Loucy (cell line): ENCODE measurements at regions not wholly inside any gene's neighbourhood (a gene's known extent, or its start where the extent isn't known, plus 50 kb on each side); places are given as distances from the start of the nearest gene placed in this dataset.
A peak's percentile ranks its signal among the peaks of the same experiment; 100 is the strongest.

Experiments used
- H2AFZ ChIP-seq: fragments of 200-600 bp; sonication (generic); 2 replicates; pipeline ENCODE4 v1.6.0; 2016; ENCODE audit warnings: antibody characterized with exemption, mild to moderate bottlenecking, low read length, moderate library complexity
- H3F3A ChIP-seq: fragments of 200-600 bp; 2 replicates; pipeline ENCODE4 v1.6.0; 2016; ENCODE audit warnings: antibody characterized with exemption, low read depth, mild to moderate bottlenecking
- H3K27me3 ChIP-seq: fragments of 200-600 bp; sonication (generic); 2 replicates; pipeline ENCODE4 v1.6.1; 2014; ENCODE audit warnings: low read length, mild to moderate bottlenecking; ENCODE audit not compliant: insufficient read depth, poor library complexity, severe bottlenecking
- H3K36me3 ChIP-seq: fragments of 200-600 bp; sonication (generic); 2 replicates; pipeline ENCODE4 v1.6.1; 2016; ENCODE audit warnings: low read length; ENCODE audit not compliant: insufficient read depth
- H3K4me1 ChIP-seq: fragments of 200-600 bp; sonication (generic); 2 replicates; pipeline ENCODE4 v1.5.1; 2014; ENCODE audit warnings: low read length, mild to moderate bottlenecking; ENCODE audit not compliant: insufficient read depth, poor library complexity, severe bottlenecking
- H3K4me2 ChIP-seq: fragments of 200-600 bp; sonication (generic); 2 replicates; pipeline ENCODE4 v1.6.0; 2014; ENCODE audit warnings: antibody characterized with exemption, low read length, low read depth, mild to moderate bottlenecking; ENCODE audit not compliant: poor library complexity, severe bottlenecking
- H3K4me3 ChIP-seq: fragments of 200-600 bp; sonication (generic); 2 replicates; pipeline ENCODE4 v1.5.1; 2014; ENCODE audit warnings: low read length, mild to moderate bottlenecking, mixed read lengths; ENCODE audit not compliant: poor library complexity, severe bottlenecking
- H3K79me2 ChIP-seq: fragments of 200-600 bp; sonication (generic); 2 replicates; pipeline ENCODE4 v1.6.1; 2014; ENCODE audit warnings: low read length; ENCODE audit not compliant: insufficient read depth
- H3K9ac ChIP-seq: fragments of 200-600 bp; sonication (generic); 2 replicates; pipeline ENCODE4 v1.6.0; 2014; ENCODE audit warnings: mild to moderate bottlenecking, low read depth, low read length, moderate library complexity; ENCODE audit not compliant: poor library complexity, severe bottlenecking
- H3K9me2 ChIP-seq: fragments of 200-600 bp; sonication (generic); replicated peaks from 2 replicates; pipeline ENCODE4 v1.6.1; 2016; ENCODE audit warnings: low read depth, low read length, mixed read lengths
- H3K9me3 ChIP-seq: fragments of 200-600 bp; sonication (generic); 2 replicates; pipeline ENCODE4 v1.6.1; 2014; ENCODE audit warnings: mild to moderate bottlenecking, antibody characterized with exemption, low read length, low read depth; ENCODE audit not compliant: insufficient read depth
- H4K20me1 ChIP-seq: fragments of 200-600 bp; sonication (generic); 2 replicates; pipeline ENCODE4 v1.6.0; 2014; ENCODE audit warnings: antibody characterized with exemption, low read length, mild to moderate bottlenecking; ENCODE audit not compliant: insufficient read depth, poor library complexity, severe bottlenecking
- EZH2phosphoT487 ChIP-seq: fragments of 200-600 bp; IDR thresholded peaks from 2 replicates; pipeline ENCODE4 v1.6.1; 2018; ENCODE audit warnings: antibody characterized with exemption, mild to moderate bottlenecking, moderate library complexity, borderline replicate concordance
- TF ChIP-seq, protein P1 (sequence below): fragments of 200-600 bp; sonication (generic); conservative IDR thresholded peaks from 2 replicates; pipeline ENCODE4 v1.5.1; 2014; ENCODE audit warnings: mild to moderate bottlenecking, antibody characterized with exemption, low read length

GRCh38 chrX:39953879-39954278 lies 143.9 kb downstream of the BCOR start:
- peaks cover 43% of the 10 kb centered on the region for H3K4me1 ChIP-seq

DNA sequence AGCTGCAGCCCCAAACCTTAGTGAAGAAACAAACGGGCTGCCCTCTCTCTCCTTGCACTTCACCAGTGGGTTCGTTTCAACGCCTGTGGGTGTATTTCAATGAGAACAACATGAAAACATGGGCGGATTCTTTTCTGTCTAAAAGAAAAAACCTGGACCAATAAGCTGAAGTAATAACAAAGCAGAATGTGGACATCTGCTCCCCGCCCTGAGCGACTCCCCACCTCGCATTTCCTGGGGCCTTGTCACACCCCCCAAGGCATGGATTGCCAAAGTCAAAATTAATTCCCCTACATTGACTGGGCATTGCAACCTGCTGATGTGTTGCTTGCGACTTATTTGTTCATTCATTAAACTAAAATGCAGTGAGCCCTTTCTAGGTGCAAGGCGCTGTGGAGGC lies 142.9 kb downstream of the BCOR start:
- Histone ChIP-seq H3K4me1 (peaks cover 33% of the 10 kb centered on the region), H3K9me3 (no peaks in the 10 kb centered on the region), H3K9me2 (no peaks in the 10 kb centered on the region), H3K4me3 (no peak overlapping the region), H3K79me2 (no peaks in the 10 kb centered on the region), H3K36me3 (no peaks in the 10 kb centered on the region), H3K4me2 (peak overlapping the region; percentile 63), H3K27me3 (no peaks in the 10 kb centered on the region), H4K20me1 (no peaks in the 10 kb centered on the region), H2AFZ (peak overlapping the region; percentile 73; the same call in 1 of the 2 replicates), H3K9ac (peak overlapping the region; percentile 58), H3F3A (no peaks in the 10 kb centered on the region)
- no peak for TF ChIP-seq EZH2phosphoT487
- TF ChIP-seq, protein P1, sequence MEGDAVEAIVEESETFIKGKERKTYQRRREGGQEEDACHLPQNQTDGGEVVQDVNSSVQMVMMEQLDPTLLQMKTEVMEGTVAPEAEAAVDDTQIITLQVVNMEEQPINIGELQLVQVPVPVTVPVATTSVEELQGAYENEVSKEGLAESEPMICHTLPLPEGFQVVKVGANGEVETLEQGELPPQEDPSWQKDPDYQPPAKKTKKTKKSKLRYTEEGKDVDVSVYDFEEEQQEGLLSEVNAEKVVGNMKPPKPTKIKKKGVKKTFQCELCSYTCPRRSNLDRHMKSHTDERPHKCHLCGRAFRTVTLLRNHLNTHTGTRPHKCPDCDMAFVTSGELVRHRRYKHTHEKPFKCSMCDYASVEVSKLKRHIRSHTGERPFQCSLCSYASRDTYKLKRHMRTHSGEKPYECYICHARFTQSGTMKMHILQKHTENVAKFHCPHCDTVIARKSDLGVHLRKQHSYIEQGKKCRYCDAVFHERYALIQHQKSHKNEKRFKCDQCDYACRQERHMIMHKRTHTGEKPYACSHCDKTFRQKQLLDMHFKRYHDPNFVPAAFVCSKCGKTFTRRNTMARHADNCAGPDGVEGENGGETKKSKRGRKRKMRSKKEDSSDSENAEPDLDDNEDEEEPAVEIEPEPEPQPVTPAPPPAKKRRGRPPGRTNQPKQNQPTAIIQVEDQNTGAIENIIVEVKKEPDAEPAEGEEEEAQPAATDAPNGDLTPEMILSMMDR, result no peak

More at GRCh38 chrX:39953879-39954278, 143.9 kb downstream of the BCOR start:
- Histone ChIP-seq H4K20me1 (no peaks in the 10 kb centered on the region), H3K9ac (no peak overlapping the region), H3K36me3 (no peaks in the 10 kb centered on the region), H3K9me2 (no peaks in the 10 kb centered on the region), H3K27me3 (no peaks in the 10 kb centered on the region), H3K4me3 (no peak overlapping the region), H2AFZ (no peak overlapping the region), H3K79me2 (no peaks in the 10 kb centered on the region), H3F3A (no peaks in the 10 kb centered on the region), H3K9me3 (no peaks in the 10 kb centered on the region), H3K4me2 (no peak overlapping the region)
- TF ChIP-seq, protein P1, result no peak
- no peak for TF ChIP-seq EZH2phosphoT487

DNA sequence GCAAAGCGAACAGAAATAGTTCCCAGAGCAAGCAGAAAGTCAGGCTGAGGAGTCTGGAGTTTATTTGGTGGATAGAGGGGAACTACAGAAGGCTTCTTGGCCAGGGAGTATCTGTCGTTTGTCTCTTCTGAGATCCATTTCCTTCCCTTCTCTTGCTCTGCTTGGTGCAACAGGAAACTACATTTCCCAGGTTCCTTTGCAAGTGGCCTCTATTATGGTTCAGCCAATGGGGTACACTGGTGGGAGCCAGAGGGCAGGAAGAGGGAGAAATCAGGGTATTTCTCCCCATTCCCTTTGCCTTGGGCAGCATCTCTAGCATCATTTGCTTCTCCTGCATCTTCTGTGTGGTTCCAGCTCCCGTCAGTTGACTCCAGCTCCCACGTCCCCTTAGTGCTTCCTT lies 142.1 kb downstream of the BCOR start:
- TF ChIP-seq, protein P1, result no peak
- TF ChIP-seq EZH2phosphoT487, result no peak
- no peaks in the 10 kb centered on the region for H3F3A ChIP-seq
- H4K20me1 ChIP-seq, result no peaks in the 10 kb centered on the region
- no peaks in the 10 kb centered on the region for H3K9me3 ChIP-seq
- H2AFZ ChIP-seq, result peak overlapping the region; percentile 88
- no peaks in the 10 kb centered on the region for H3K36me3 ChIP-seq
- H3K79me2 ChIP-seq, result no peaks in the 10 kb centered on the region
- H3K9me2 ChIP-seq, result no peaks in the 10 kb centered on the region
- H3K27me3 ChIP-seq, result no peaks in the 10 kb centered on the region
- H3K9ac ChIP-seq, result peak overlapping the region; percentile 58
- peaks cover 29% of the 10 kb centered on the region for H3K4me1 ChIP-seq
- peak overlapping the region; percentile 20 for H3K4me3 ChIP-seq
- peak overlapping the region; percentile 63 for H3K4me2 ChIP-seq
